ENCODE measurements at regions not wholly inside any gene's neighbourhood (a gene's known extent, or its start where the extent isn't known, plus 50 kb on each side); places are given as distances from the start of the nearest gene placed in this dataset.

DNA sequence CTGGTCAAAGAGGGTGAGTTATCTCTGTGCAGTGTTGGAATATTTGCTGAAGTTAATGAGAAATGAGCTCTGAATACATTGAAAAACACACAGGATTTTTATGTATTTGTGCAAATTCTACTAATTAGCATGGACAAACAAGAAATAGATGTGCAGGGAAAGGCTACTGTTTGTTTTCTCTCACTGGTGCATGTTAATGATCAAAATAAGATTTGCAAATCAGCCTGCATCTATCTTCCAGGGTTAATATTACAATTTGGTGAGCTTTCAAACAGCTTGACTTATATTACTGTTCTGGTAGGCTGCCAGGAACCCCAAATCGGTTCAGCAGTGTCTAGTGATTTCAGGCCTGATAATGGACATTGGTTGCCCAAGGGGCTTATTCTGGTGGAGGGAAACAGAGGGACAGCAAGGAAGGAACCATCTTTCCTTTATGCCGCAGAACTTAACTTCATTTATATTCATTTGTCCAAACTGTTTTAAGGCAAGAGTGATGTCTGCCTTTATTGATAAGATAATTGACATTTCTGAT is 93.8 kb upstream of the REG3A start:
- TF ChIP-seq, protein P1, sequence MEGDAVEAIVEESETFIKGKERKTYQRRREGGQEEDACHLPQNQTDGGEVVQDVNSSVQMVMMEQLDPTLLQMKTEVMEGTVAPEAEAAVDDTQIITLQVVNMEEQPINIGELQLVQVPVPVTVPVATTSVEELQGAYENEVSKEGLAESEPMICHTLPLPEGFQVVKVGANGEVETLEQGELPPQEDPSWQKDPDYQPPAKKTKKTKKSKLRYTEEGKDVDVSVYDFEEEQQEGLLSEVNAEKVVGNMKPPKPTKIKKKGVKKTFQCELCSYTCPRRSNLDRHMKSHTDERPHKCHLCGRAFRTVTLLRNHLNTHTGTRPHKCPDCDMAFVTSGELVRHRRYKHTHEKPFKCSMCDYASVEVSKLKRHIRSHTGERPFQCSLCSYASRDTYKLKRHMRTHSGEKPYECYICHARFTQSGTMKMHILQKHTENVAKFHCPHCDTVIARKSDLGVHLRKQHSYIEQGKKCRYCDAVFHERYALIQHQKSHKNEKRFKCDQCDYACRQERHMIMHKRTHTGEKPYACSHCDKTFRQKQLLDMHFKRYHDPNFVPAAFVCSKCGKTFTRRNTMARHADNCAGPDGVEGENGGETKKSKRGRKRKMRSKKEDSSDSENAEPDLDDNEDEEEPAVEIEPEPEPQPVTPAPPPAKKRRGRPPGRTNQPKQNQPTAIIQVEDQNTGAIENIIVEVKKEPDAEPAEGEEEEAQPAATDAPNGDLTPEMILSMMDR (IDR thresholded peaks at IDR 0.05; ENCODE audit: unreplicated experiment) = no peak

DNA sequence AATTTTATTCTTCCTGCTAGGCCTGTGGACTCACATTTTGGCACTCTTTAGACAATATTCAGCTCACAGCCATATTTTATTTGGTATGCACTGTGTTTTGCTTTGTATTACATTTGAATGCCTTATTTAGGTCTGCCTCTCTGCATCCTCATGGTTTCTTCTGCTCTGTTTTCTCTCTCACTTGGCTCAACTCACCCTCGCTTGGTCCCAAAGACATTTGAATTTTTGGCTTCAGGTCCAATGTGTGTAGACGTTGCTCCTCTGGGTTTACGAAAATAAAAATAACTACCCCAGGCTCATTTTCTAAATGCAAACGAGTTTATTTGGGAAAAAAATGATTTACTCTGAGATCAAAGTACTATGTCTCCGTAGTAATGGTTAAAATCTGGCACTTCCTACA is 91.1 kb upstream of the REG3A start:
- H3K9me3 Mint-ChIP-seq (ENCODE audit: low read depth) = no peaks in the 10 kb centered on the region
- no peaks in the 10 kb centered on the region for H3K4me1 Mint-ChIP-seq (ENCODE audit: low read depth)
- no peak overlapping the region for H3K27ac Mint-ChIP-seq
- H3K4me3 Mint-ChIP-seq (ENCODE audit: low read depth) = no peak overlapping the region
- DNase-seq (ENCODE audit: low spot score, unreplicated experiment) = no peak
- H3K36me3 Mint-ChIP-seq (ENCODE audit: insufficient read depth) = no peaks in the 10 kb centered on the region
- TF ChIP-seq, protein P1 (IDR thresholded peaks at IDR 0.05; ENCODE audit: unreplicated experiment) = no peak
- H3K27me3 Mint-ChIP-seq = no peaks in the 10 kb centered on the region

More for the DNA sequence above, 93.8 kb upstream of the REG3A start:
- H3K27ac Mint-ChIP-seq = no peak overlapping the region
- H3K4me1 Mint-ChIP-seq (ENCODE audit: low read depth) = no peaks in the 10 kb centered on the region
- no peaks in the 10 kb centered on the region for H3K36me3 Mint-ChIP-seq (ENCODE audit: insufficient read depth)
- no peaks in the 10 kb centered on the region for H3K27me3 Mint-ChIP-seq
- DNase-seq (ENCODE audit: low spot score, unreplicated experiment) = no peak
- no peak overlapping the region for H3K4me3 Mint-ChIP-seq (ENCODE audit: low read depth)
- H3K9me3 Mint-ChIP-seq (ENCODE audit: low read depth) = no peaks in the 10 kb centered on the region

DNA sequence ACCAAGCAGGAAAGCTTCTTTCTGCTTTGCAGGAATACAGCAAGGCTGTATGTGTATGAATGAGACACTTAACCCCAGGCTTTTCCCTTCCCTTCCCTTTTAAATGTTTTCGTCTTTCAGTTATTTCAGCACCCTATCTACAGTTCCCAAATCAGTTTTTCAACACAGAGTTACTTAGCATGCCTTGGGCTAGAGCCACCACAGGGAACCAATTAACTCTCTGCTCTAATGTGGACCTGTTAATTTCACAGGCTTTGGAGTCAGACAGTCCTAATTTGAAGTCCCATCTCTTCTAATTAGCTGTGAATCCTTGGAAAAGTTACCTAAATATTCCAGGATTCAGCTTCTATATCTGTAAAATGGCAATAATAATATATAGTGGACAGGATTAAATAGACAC is 89.2 kb upstream of the REG3A start:
- Mint-ChIP-seq H3K4me1 (ENCODE audit: low read depth) (no peaks in the 10 kb centered on the region), H3K9me3 (ENCODE audit: low read depth) (no peaks in the 10 kb centered on the region), H3K27ac (no peak overlapping the region), H3K27me3 (no peaks in the 10 kb centered on the region), H3K36me3 (ENCODE audit: insufficient read depth) (no peaks in the 10 kb centered on the region), H3K4me3 (ENCODE audit: low read depth) (no peak overlapping the region)
- DNase-seq (ENCODE audit: low spot score, unreplicated experiment) = no peak
- TF ChIP-seq, protein P1 (IDR thresholded peaks at IDR 0.05; ENCODE audit: unreplicated experiment) = no peak

DNA sequence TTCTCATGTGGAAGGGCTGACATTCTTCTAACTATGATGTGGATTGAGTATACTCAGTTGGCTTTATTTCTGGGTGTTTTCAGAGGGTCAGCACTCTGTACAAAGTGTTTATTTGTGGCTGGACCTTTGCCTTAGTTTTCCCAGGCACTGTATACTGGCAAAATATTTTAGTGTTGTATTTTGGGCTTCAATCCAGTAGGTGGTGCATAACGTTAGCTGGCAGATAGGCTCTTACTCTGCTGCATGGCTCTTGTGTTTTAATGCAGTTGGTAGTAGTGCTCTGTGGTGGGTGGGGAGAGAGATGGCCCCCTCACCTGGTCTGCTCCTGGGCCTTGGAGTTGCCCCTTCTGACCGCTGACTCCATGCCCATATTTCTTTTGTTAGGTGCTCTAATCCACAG is 75.6 kb upstream of the REG3A start:
- no peak for DNase-seq (ENCODE audit: low spot score, unreplicated experiment)
- Mint-ChIP-seq H3K27ac (no peak overlapping the region), H3K4me1 (ENCODE audit: low read depth) (no peaks in the 10 kb centered on the region), H3K9me3 (ENCODE audit: low read depth) (peaks cover 23% of the 10 kb centered on the region), H3K4me3 (ENCODE audit: low read depth) (no peak overlapping the region), H3K27me3 (no peaks in the 10 kb centered on the region), H3K36me3 (ENCODE audit: insufficient read depth) (no peaks in the 10 kb centered on the region)
- TF ChIP-seq, protein P1 (IDR thresholded peaks at IDR 0.05; ENCODE audit: unreplicated experiment) = peak; percentile 31

DNA sequence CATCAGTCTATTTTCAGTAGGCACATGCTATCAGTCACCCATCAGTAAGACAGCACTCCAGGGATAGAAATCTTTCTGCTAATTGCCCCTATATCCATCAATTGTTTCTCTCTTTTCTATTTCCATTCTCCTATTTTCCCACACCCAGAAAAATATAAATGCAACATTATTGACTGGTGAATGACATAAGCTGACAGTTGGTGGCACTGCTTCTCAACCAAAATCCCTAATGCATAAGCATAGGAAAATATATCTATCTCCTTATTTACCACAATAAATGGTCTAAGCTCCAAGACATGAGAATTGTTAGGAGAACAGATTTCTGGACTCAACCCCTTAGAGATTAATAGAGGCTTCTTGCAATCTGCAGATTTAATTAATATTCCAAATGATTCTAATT is 64.0 kb upstream of the REG3A start:
- no peak overlapping the region for H3K4me3 Mint-ChIP-seq (ENCODE audit: low read depth)
- H3K9me3 Mint-ChIP-seq (ENCODE audit: low read depth) = no peaks in the 10 kb centered on the region
- no peak for DNase-seq (ENCODE audit: low spot score, unreplicated experiment)
- H3K4me1 Mint-ChIP-seq (ENCODE audit: low read depth) = peaks cover 6% of the 10 kb centered on the region
- H3K36me3 Mint-ChIP-seq (ENCODE audit: insufficient read depth) = no peaks in the 10 kb centered on the region
- H3K27ac Mint-ChIP-seq = no peak overlapping the region
- H3K27me3 Mint-ChIP-seq = no peaks in the 10 kb centered on the region
- TF ChIP-seq, protein P1 (IDR thresholded peaks at IDR 0.05; ENCODE audit: unreplicated experiment) = peak; percentile 15
